Naive thymus-derived CD4-positive, alpha-beta T cell (primary cell): ENCODE measurements at regions not wholly inside any gene's neighbourhood (a gene's known extent, or its start where the extent isn't known, plus 50 kb on each side); places are given as distances from the start of the nearest gene placed in this dataset.

Experiments used
- ATAC-seq: fragments of 150-1000 bp; cut with Tn5 transposase; 2 replicates; pipeline ENCODE4 v1.10.0; 2021; ENCODE audit warnings: mild to moderate bottlenecking, moderate library complexity
- CTCF ChIA-PET: fragments of 350-600 bp; sonication (Branson Sonifier 250); formaldehyde crosslinking; loops from one replicate; lab custom pipeline; 2021; ENCODE audit warnings: antibody characterized with exemption; lab: Charles Lee
- POLR2A ChIA-PET: fragments of 350-600 bp; sonication (Branson Sonifier 250); formaldehyde crosslinking; loops from one replicate; lab custom pipeline; 2021; ENCODE audit warnings: antibody characterized with exemption, inconsistent platforms; lab: Charles Lee
- DNase-seq, 9 donors: peaks; one replicate each; pipeline versions ENCODE4 v3.0.0 to v3.0.0-alpha.2; 2020 to 2022; ENCODE audit warnings: mixed read lengths in 1 of 9
- H3K27ac ChIP-seq: one replicate; pipeline ENCODE4 v1.7.0; 2013; ENCODE audit warnings: mild to moderate bottlenecking, low read depth, low read length, moderate library complexity
- H3K27me3 ChIP-seq, 2 donors: one replicate each; pipeline ENCODE4 v1.7.0; 2013; ENCODE audit warnings: low read length in 2 of 2, mild to moderate bottlenecking in 2 of 2, moderate library complexity in 2 of 2; ENCODE audit not compliant: control insufficient read depth in 2 of 2, insufficient read depth in 2 of 2
- H3K36me3 ChIP-seq, 3 experiments: 1 replicate in 2 of 3; 2 replicates in 1 of 3; pipeline ENCODE4 v1.7.0; 2013; ENCODE audit warnings: low read length in 3 of 3, mild to moderate bottlenecking in 3 of 3, moderate library complexity in 1 of 3; ENCODE audit not compliant: insufficient read depth in 3 of 3, control insufficient read depth in 2 of 3
- H3K4me1 ChIP-seq, 2 donors: one replicate each; pipeline ENCODE4 v1.7.0; 2013; ENCODE audit warnings: low read length in 2 of 2, mild to moderate bottlenecking in 2 of 2, moderate library complexity in 1 of 2; ENCODE audit not compliant: control insufficient read depth in 2 of 2, insufficient read depth in 2 of 2
- H3K4me3 ChIP-seq: 2 replicates; pipeline ENCODE4 v1.7.0; 2013; ENCODE audit warnings: mild to moderate bottlenecking, low read length
- H3K9me3 ChIP-seq, 3 experiments: 1 replicate in 2 of 3; 2 replicates in 1 of 3; pipeline ENCODE4 v1.7.0; 2013; ENCODE audit warnings: low read length in 3 of 3; ENCODE audit not compliant: control insufficient read depth in 2 of 3
- H3K27ac Mint-ChIP-seq, 9 donors: one replicate each; pipeline ENCODE4 v1.8.0; 2020 to 2022; ENCODE audit warnings: mixed read lengths in 9 of 9, mild to moderate bottlenecking in 8 of 9, moderate library complexity in 5 of 9, inconsistent platforms in 2 of 9
- H3K27me3 Mint-ChIP-seq, 5 donors: one replicate each; pipeline ENCODE4 v1.8.0; 2021 to 2022; ENCODE audit warnings: mixed read lengths in 5 of 5, mild to moderate bottlenecking in 1 of 5
- H3K36me3 Mint-ChIP-seq, 5 donors: one replicate each; pipeline ENCODE4 v1.8.0; 2020 to 2022; ENCODE audit warnings: mixed read lengths in 5 of 5, mild to moderate bottlenecking in 3 of 5, inconsistent platforms in 1 of 5
- H3K4me1 Mint-ChIP-seq, 7 donors: one replicate each; pipeline ENCODE4 v1.8.0; 2020 to 2022; ENCODE audit warnings: mixed read lengths in 7 of 7, mild to moderate bottlenecking in 3 of 7, inconsistent platforms in 1 of 7
- H3K4me3 Mint-ChIP-seq, 10 donors: one replicate each; pipeline ENCODE4 v1.8.0; 2020 to 2022; ENCODE audit warnings: mild to moderate bottlenecking in 10 of 10, mixed read lengths in 10 of 10, moderate library complexity in 6 of 10, inconsistent platforms in 2 of 10
- H3K9me3 Mint-ChIP-seq, 11 donors: one replicate each; pipeline ENCODE4 v1.8.0; 2020 to 2022; ENCODE audit warnings: mixed read lengths in 11 of 11, mild to moderate bottlenecking in 4 of 11, inconsistent platforms in 1 of 11, moderate library complexity in 1 of 11
- intact Hi-C, 2 donors: fragments of 100-400 bp; cut with micrococcal nuclease; formaldehyde crosslinking; loops; one replicate each; pipeline ENCODE4 v1.15.1; 2023

DNA sequence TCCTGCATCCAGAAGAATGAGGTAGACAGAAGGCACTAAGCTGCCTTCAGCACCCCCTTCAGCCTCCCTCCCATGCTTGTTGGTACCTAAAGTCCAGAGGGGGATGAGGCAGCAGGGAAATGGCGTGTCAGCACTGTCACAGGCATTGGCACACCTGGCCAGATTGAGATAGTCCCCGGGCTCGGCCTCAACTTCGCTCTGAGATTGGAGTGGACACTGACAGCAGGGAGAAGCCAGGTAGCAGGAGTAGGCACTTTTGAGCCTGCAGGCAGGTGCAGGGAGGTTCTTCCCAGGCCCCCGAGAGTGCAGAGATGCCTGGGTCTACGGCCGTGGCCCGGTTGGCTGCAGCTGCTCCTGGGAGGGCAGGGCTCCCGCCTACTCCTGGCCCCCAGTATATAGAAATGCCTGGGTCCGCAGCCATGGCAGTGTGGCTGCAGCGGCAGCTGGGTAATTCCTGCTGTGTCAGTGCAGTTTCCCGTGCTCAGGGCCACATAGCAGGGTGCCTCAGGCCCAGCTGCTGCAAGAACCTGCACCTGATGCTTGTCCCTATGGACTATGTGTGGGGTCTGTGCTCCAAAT is 160.3 kb downstream of the SLITRK6 start:
- Histone ChIP-seq H3K27me3 (no peaks in the 10 kb centered on the region), H3K27ac (no peak overlapping the region), H3K4me1 (no peaks in the 10 kb centered on the region), H3K9me3 (no peaks in the 10 kb centered on the region), H3K4me3 (no peak overlapping the region), H3K36me3 (no peaks in the 10 kb centered on the region)
- intact Hi-C loops, result no loop called here
- H3K9me3 Mint-ChIP-seq, result peaks cover 0 to 10% (median 2%) of the 10 kb centered on the region in 11 donors
- DNase-seq, result no peak
- CTCF ChIA-PET, result no interaction called here
- no peak overlapping the region for H3K4me3 Mint-ChIP-seq
- H3K27ac Mint-ChIP-seq, result no peak overlapping the region
- H3K36me3 Mint-ChIP-seq, result no peaks in the 10 kb centered on the region
- no peaks in the 10 kb centered on the region for H3K27me3 Mint-ChIP-seq
- ATAC-seq, result no peak
- POLR2A ChIA-PET, result no interaction called here
- H3K4me1 Mint-ChIP-seq, result no peaks in the 10 kb centered on the region

GRCh38 chr13:85638265-85638664 is 161.0 kb downstream of the SLITRK6 start:
- H3K4me1 ChIP-seq, result no peaks in the 10 kb centered on the region
- no peaks in the 10 kb centered on the region for H3K9me3 ChIP-seq
- H3K27me3 ChIP-seq, result no peaks in the 10 kb centered on the region
- no peaks in the 10 kb centered on the region for H3K4me1 Mint-ChIP-seq
- H3K4me3 ChIP-seq, result no peak overlapping the region
- ATAC-seq (no peak), DNase-seq (no peak)
- ChIA-PET POLR2A (no interaction called here), CTCF (interaction anchor here (0.5 kb wide), 1 partner anchor 103 kb away, joined by 3 read pairs; no protein-coding TSS in a partner anchor)
- H3K27ac Mint-ChIP-seq, result no peak overlapping the region
- H3K36me3 Mint-ChIP-seq, result no peaks in the 10 kb centered on the region
- no peak overlapping the region for H3K27ac ChIP-seq
- H3K27me3 Mint-ChIP-seq, result no peaks in the 10 kb centered on the region
- intact Hi-C loops, result no loop called here
- no peak overlapping the region for H3K4me3 Mint-ChIP-seq
- H3K36me3 ChIP-seq, result no peaks in the 10 kb centered on the region
- peaks cover 0 to 10% (median 2%) of the 10 kb centered on the region in 11 donors for H3K9me3 Mint-ChIP-seq

DNA sequence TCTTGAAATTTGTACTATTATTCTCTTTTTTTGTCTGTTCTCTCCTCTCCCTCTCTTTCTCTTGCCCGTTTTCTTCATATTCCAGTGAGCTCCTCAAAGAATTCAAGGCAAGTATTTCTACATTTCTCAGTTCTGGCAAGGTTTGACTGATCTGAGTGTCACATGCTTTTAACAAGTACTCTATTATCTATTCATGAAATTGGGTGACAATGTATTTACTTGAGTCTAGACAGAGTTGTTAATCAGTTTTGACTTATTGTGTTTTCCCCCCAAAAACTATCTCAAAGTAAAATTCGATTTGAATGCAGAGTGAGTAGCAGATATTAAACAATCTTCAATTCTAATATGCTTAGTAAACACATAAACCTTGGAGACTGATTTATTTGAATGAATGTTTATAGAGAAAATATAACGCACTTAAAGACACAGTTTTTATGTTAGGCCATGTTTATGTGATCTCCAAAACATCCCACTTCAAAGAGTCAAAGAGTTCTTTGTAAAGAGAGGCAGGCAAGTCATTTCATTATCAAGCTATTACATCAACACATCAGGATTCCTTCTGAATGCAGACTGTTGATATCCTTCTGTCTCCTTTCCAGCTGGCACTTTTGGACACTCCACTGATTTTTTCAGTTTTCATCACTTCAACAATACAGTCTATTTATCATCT is 166.6 kb downstream of the SLITRK6 start:
- Mint-ChIP-seq H3K9me3 (peaks cover 0 to 12% (median 1%) of the 10 kb centered on the region in 11 donors), H3K4me1 (no peaks in the 10 kb centered on the region), H3K4me3 (no peak overlapping the region), H3K36me3 (no peaks in the 10 kb centered on the region), H3K27me3 (no peaks in the 10 kb centered on the region), H3K27ac (no peak overlapping the region)
- Histone ChIP-seq H3K4me3 (no peak overlapping the region), H3K9me3 (no peaks in the 10 kb centered on the region), H3K27ac (no peak overlapping the region), H3K36me3 (no peaks in the 10 kb centered on the region), H3K4me1 (no peaks in the 10 kb centered on the region), H3K27me3 (no peaks in the 10 kb centered on the region)
- intact Hi-C loops, result no loop called here
- ChIA-PET POLR2A (no interaction called here), CTCF (no interaction called here)
- DNase-seq, result no peak
- ATAC-seq, result no peak

GRCh38 chr13:85631801-85632200 is 167.4 kb downstream of the SLITRK6 start:
- Mint-ChIP-seq H3K36me3 (no peaks in the 10 kb centered on the region), H3K4me3 (no peak overlapping the region), H3K4me1 (no peaks in the 10 kb centered on the region), H3K27me3 (no peaks in the 10 kb centered on the region), H3K9me3 (peaks cover 0 to 12% (median 0%) of the 10 kb centered on the region in 11 donors), H3K27ac (no peak overlapping the region)
- H3K36me3 ChIP-seq, result no peaks in the 10 kb centered on the region
- no peak for ATAC-seq
- H3K4me3 ChIP-seq, result no peak overlapping the region
- intact Hi-C loops, result no loop called here
- ChIA-PET CTCF (no interaction called here), POLR2A (no interaction called here)
- H3K9me3 ChIP-seq, result no peaks in the 10 kb centered on the region
- no peak overlapping the region for H3K27ac ChIP-seq
- DNase-seq, result no peak
- H3K4me1 ChIP-seq, result no peaks in the 10 kb centered on the region
- H3K27me3 ChIP-seq, result no peaks in the 10 kb centered on the region

DNA sequence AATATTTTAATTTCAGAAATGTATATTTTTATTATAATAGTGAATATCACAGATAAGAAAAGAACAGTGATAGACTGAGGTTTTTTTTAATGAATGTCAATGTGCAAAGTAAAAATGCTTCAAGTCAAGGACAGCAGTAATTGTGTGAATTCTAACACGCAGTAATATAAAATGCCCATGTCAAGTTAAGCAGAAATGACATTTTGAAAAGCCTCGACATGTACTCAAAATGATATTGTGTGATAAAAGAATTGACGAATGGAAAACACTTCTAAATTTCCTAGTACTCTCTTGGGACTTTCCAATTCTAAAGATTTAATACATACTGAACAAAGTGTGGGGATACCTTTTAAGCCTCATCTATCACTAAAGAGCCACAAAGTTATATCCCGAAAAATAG is 172.6 kb downstream of the SLITRK6 start:
- Histone ChIP-seq H3K9me3 (no peaks in the 10 kb centered on the region), H3K4me1 (no peaks in the 10 kb centered on the region), H3K4me3 (no peak overlapping the region), H3K36me3 (no peaks in the 10 kb centered on the region), H3K27me3 (no peaks in the 10 kb centered on the region), H3K27ac (no peak overlapping the region)
- no peaks in the 10 kb centered on the region for H3K36me3 Mint-ChIP-seq
- no peaks in the 10 kb centered on the region for H3K4me1 Mint-ChIP-seq
- DNase-seq (no peak), ATAC-seq (no peak)
- H3K4me3 Mint-ChIP-seq, result no peak overlapping the region
- no peaks in the 10 kb centered on the region for H3K27me3 Mint-ChIP-seq
- ChIA-PET CTCF (no interaction called here), POLR2A (no interaction called here)
- intact Hi-C loops, result no loop called here
- H3K9me3 Mint-ChIP-seq, result peaks cover 0 to 5% (median 0%) of the 10 kb centered on the region in 11 donors
- no peak overlapping the region for H3K27ac Mint-ChIP-seq

GRCh38 chr13:85619321-85619720 is 179.9 kb downstream of the SLITRK6 start:
- H3K4me1 Mint-ChIP-seq, result no peaks in the 10 kb centered on the region

DNA sequence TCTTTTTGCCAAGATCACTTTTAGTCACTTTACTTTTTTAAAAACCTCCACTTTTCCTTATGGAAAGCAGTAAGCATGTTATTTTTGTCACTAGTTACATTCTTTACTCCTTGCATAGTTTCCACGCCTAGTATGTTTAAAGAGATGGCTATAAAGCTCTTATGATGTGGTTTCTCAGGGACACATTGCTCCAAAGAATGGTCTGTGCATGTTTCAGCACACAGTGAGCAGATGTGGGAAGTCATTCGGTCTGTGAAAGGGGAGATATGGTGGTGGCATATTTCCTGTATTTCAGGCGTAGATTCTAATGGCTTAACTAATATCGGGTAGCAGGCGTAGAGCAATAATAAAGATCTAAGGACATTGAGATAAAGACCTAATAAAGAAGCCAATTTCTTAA is 180.7 kb downstream of the SLITRK6 start:
- Histone ChIP-seq H3K4me1 (no peaks in the 10 kb centered on the region), H3K36me3 (no peaks in the 10 kb centered on the region), H3K9me3 (no peaks in the 10 kb centered on the region), H3K4me3 (no peak overlapping the region), H3K27ac (no peak overlapping the region), H3K27me3 (no peaks in the 10 kb centered on the region)
- Mint-ChIP-seq H3K9me3 (peaks cover 0 to 12% (median 6%) of the 10 kb centered on the region in 11 donors), H3K27ac (no peak overlapping the region), H3K4me3 (no peak overlapping the region), H3K27me3 (no peaks in the 10 kb centered on the region), H3K36me3 (no peaks in the 10 kb centered on the region), H3K4me1 (no peaks in the 10 kb centered on the region)
- POLR2A ChIA-PET, result no interaction called here
- CTCF ChIA-PET, result no interaction called here
- intact Hi-C loops, result no loop called here
- DNase-seq (no peak), ATAC-seq (no peak)

More at GRCh38 chr13:85619321-85619720, 179.9 kb downstream of the SLITRK6 start:
- intact Hi-C loops, result no loop called here
- no peaks in the 10 kb centered on the region for H3K36me3 ChIP-seq
- H3K4me1 ChIP-seq, result no peaks in the 10 kb centered on the region
- H3K4me3 Mint-ChIP-seq, result no peak overlapping the region
- H3K27me3 ChIP-seq, result no peaks in the 10 kb centered on the region
- H3K27ac Mint-ChIP-seq, result no peak overlapping the region
- H3K9me3 Mint-ChIP-seq, result peaks cover 0 to 12% (median 4%) of the 10 kb centered on the region in 11 donors
- no peaks in the 10 kb centered on the region for H3K9me3 ChIP-seq
- no peaks in the 10 kb centered on the region for H3K36me3 Mint-ChIP-seq
- POLR2A ChIA-PET, result no interaction called here
- H3K27me3 Mint-ChIP-seq, result no peaks in the 10 kb centered on the region
- DNase-seq (no peak), ATAC-seq (no peak)
- CTCF ChIA-PET, result no interaction called here
- H3K4me3 ChIP-seq, result no peak overlapping the region
- H3K27ac ChIP-seq, result no peak overlapping the region
